ENCODE measurements at regions not wholly inside any gene's neighbourhood (a gene's known extent, or its start where the extent isn't known, plus 50 kb on each side); places are given as distances from the start of the nearest gene placed in this dataset.

DNA sequence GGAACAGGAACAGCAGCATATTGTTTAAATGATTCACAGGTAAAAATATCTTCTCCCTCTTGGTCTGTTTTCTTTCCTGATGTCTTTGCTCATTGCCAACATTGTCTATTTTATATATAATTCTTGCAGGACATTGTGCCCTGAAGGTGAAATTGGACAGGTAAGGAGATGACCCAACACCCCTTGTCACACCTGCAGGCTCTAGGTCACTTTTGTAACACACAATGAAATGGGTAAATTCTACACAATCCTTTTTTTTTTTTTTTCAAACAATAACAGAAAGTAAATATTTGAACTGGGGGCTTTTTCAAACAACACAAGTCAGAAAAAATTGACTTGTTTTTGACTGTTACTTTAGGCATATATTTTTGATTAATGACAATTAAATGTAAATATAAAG, 62.9 kb upstream of the ERG start:
- H3K79me2 ChIP-seq (ENCODE audit: control insufficient read depth, insufficient read depth, low read length): no peaks in the 10 kb centered on the region
- peaks cover 3 to 9% of the 10 kb centered on the region in 2 experiments; a peak in 3 of 5 replicates for H3K27me3 ChIP-seq (ENCODE audit: control insufficient read depth in 2 of 2, insufficient read depth in 2 of 2, low read length in 2 of 2)
- H4K20me1 ChIP-seq (replicated peaks; ENCODE audit: control insufficient read depth, insufficient read depth, low read length): no peaks in the 10 kb centered on the region
- DNase-seq (ENCODE audit: extremely low read depth in 1 of 4, low spot score in 3 of 4): no peak
- H3K9ac ChIP-seq (ENCODE audit: insufficient read depth in 1 of 2, low read depth in 2 of 2, low read length in 2 of 2): no peak overlapping the region
- ChIA-PET CTCF (ENCODE audit: low intra/inter-chr PET ratio) (no interaction called here), POLR2A (interaction anchor here (1.3 kb wide), 1 partner anchor 13 kb away, joined by 4 read pairs; no protein-coding TSS in a partner anchor)
- ATAC-seq: no peak
- intact Hi-C loops (cut with micrococcal nuclease): no loop called here
- H2AFZ ChIP-seq (ENCODE audit: low read depth, low read length): no peak overlapping the region
- FAIRE-seq: no peak
- no peak overlapping the region for H3K4me2 ChIP-seq (ENCODE audit: insufficient read depth, low read length)
- no TSS peak for BruUV-seq (replicated peaks)
- H3K4me3 ChIP-seq: no peak overlapping the region
- H3K36me3 ChIP-seq (ENCODE audit: control insufficient read depth, insufficient read depth, low read length): no peaks in the 10 kb centered on the region
- H3K4me1 ChIP-seq (replicated peaks in 1 of 2; ENCODE audit: control insufficient read depth in 2 of 2, insufficient read depth in 2 of 2, low read length in 2 of 2): no peaks in the 10 kb centered on the region
- H3K9me1 ChIP-seq (ENCODE audit: control insufficient read depth, insufficient read depth, low read length): no peaks in the 10 kb centered on the region
- in situ Hi-C loops (cut with MboI): no loop called here
- no peak overlapping the region for H3K27ac ChIP-seq (ENCODE audit: extremely low read depth, low read depth, low read length)
- no peaks in the 10 kb centered on the region for H3K9me3 ChIP-seq (replicated peaks; ENCODE audit: control insufficient read depth, insufficient read depth, low read depth, low read length)
- TF ChIP-seq KLF16 (IDR thresholded peaks at IDR 0.05): no peak
- no peak for TF ChIP-seq RFX1 (IDR thresholded peaks at IDR 0.05)
- no peak for TF ChIP-seq KDM5B (IDR thresholded peaks at IDR 0.05; ENCODE audit: insufficient replicate concordance, low read depth, low read length)
- no peak for TF ChIP-seq TFAM (CRISPR knock-in tag; conservative IDR thresholded peaks at IDR 0.05)
- no peak for TF ChIP-seq RB1 (IDR thresholded peaks at IDR 0.05; ENCODE audit: low read depth)
- no peak for TF ChIP-seq FOXK1 (CRISPR knock-in tag; IDR thresholded peaks at IDR 0.05; ENCODE audit: borderline replicate concordance)
- TF ChIP-seq U2AF2 (optimal IDR thresholded peaks at IDR 0.05; ENCODE audit: low read depth, low read length): no peak
- TF ChIP-seq, protein P1, sequence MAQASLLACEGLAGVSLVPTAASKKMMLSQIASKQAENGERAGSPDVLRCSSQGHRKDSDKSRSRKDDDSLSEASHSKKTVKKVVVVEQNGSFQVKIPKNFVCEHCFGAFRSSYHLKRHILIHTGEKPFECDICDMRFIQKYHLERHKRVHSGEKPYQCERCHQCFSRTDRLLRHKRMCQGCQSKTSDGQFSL (CRISPR knock-in tag; IDR thresholded peaks at IDR 0.05): no peak
- TF ChIP-seq, protein P1 (tag; IDR thresholded peaks at IDR 0.05): no peak
- TF ChIP-seq, protein P2, sequence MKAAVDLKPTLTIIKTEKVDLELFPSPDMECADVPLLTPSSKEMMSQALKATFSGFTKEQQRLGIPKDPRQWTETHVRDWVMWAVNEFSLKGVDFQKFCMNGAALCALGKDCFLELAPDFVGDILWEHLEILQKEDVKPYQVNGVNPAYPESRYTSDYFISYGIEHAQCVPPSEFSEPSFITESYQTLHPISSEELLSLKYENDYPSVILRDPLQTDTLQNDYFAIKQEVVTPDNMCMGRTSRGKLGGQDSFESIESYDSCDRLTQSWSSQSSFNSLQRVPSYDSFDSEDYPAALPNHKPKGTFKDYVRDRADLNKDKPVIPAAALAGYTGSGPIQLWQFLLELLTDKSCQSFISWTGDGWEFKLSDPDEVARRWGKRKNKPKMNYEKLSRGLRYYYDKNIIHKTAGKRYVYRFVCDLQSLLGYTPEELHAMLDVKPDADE (conservative IDR thresholded peaks at IDR 0.05; ENCODE audit: control insufficient read depth, low read depth, low read length): no peak
- no peak for TF ChIP-seq ZC3H4 (CRISPR knock-in tag; IDR thresholded peaks at IDR 0.05; ENCODE audit: borderline replicate concordance)
- TF ChIP-seq ZNF830 (CRISPR knock-in tag; IDR thresholded peaks at IDR 0.05): no peak
